ENCODE measurements at regions not wholly inside any gene's neighbourhood (a gene's known extent, or its start where the extent isn't known, plus 50 kb on each side); places are given as distances from the start of the nearest gene placed in this dataset.

- Histone ChIP-seq H3K36me3 (ENCODE audit: control insufficient read depth, insufficient read depth, low read length) (no peaks in the 10 kb centered on the region), H3K4me3 (ENCODE audit: low read depth, low read length) (no peak overlapping the region), H3K27me3 (ENCODE audit: control insufficient read depth, insufficient read depth, low read length) (no peaks in the 10 kb centered on the region)
- TF ChIP-seq CTCF (IDR thresholded peaks at IDR 0.05; ENCODE audit: insufficient read depth, low read length, poor library complexity, severe bottlenecking): no peak
- DNase-seq (ENCODE audit: low read depth): no peak
Measured at GRCh38 chr6:80446454-80447045, 340.1 kb downstream of the BCKDHB start.

- H3K36me3 ChIP-seq (ENCODE audit: control insufficient read depth, insufficient read depth, low read length): no peaks in the 10 kb centered on the region
- H3K27me3 ChIP-seq (ENCODE audit: control insufficient read depth, insufficient read depth, low read length): no peaks in the 10 kb centered on the region
- no peak for TF ChIP-seq CTCF (IDR thresholded peaks at IDR 0.05; ENCODE audit: insufficient read depth, low read length, poor library complexity, severe bottlenecking)
- no peak for DNase-seq (ENCODE audit: low read depth)
- H3K4me3 ChIP-seq (ENCODE audit: low read depth, low read length): no peak overlapping the region
Measured at GRCh38 chr6:80445751-80446150, 339.3 kb downstream of the BCKDHB start.

GRCh38 chr6:80442366-80442765, 335.9 kb downstream of the BCKDHB start:
- no peaks in the 10 kb centered on the region for H3K27me3 ChIP-seq (ENCODE audit: control insufficient read depth, insufficient read depth, low read length)
- no peak overlapping the region for H3K4me3 ChIP-seq (ENCODE audit: low read depth, low read length)
- no peak for TF ChIP-seq CTCF (IDR thresholded peaks at IDR 0.05; ENCODE audit: insufficient read depth, low read length, poor library complexity, severe bottlenecking)
- H3K36me3 ChIP-seq (ENCODE audit: control insufficient read depth, insufficient read depth, low read length): no peaks in the 10 kb centered on the region
- DNase-seq (ENCODE audit: low read depth): no peak

GRCh38 chr6:80441131-80441530, 334.7 kb downstream of the BCKDHB start:
- DNase-seq (ENCODE audit: low read depth): no peak
- no peaks in the 10 kb centered on the region for H3K27me3 ChIP-seq (ENCODE audit: control insufficient read depth, insufficient read depth, low read length)
- H3K36me3 ChIP-seq (ENCODE audit: control insufficient read depth, insufficient read depth, low read length): no peaks in the 10 kb centered on the region
- no peak overlapping the region for H3K4me3 ChIP-seq (ENCODE audit: low read depth, low read length)
- TF ChIP-seq CTCF (IDR thresholded peaks at IDR 0.05; ENCODE audit: insufficient read depth, low read length, poor library complexity, severe bottlenecking): no peak

GRCh38 chr6:80440496-80441115, 334.1 kb downstream of the BCKDHB start:
- Histone ChIP-seq H3K27me3 (ENCODE audit: control insufficient read depth, insufficient read depth, low read length) (no peaks in the 10 kb centered on the region), H3K4me3 (ENCODE audit: low read depth, low read length) (no peak overlapping the region), H3K36me3 (ENCODE audit: control insufficient read depth, insufficient read depth, low read length) (no peaks in the 10 kb centered on the region)
- no peak for DNase-seq (ENCODE audit: low read depth)
- TF ChIP-seq CTCF (IDR thresholded peaks at IDR 0.05; ENCODE audit: insufficient read depth, low read length, poor library complexity, severe bottlenecking): no peak
